Liver (tissue), 8 donors: ENCODE measurements at regions not wholly inside any gene's neighbourhood (a gene's known extent, or its start where the extent isn't known, plus 50 kb on each side); places are given as distances from the start of the nearest gene placed in this dataset.

Source experiments
- DNase-seq: peaks from one replicate; pipeline ENCODE4 v3.0.0-alpha.2; 2017; ENCODE audit warnings: low spot score
- H3K27ac ChIP-seq, 2 donors: one replicate each; pipeline ENCODE4 v1.7.0; 2013; ENCODE audit warnings: inconsistent platforms in 2 of 2, low read length in 2 of 2, control low read depth in 1 of 2, low read depth in 1 of 2, mild to moderate bottlenecking in 1 of 2
- H3K27me3 ChIP-seq, 4 donors: one replicate each; pipeline versions ENCODE4 v1.6.1 to v1.7.0; 2013; ENCODE audit warnings: low read length in 3 of 4, inconsistent platforms in 1 of 4, mild to moderate bottlenecking in 1 of 4, moderate library complexity in 1 of 4; ENCODE audit not compliant: control insufficient read depth in 4 of 4, insufficient read depth in 4 of 4
- H3K36me3 ChIP-seq, 4 donors: one replicate each; pipeline versions ENCODE4 v1.6.1 to v1.7.0; 2013; ENCODE audit warnings: low read length in 3 of 4, mild to moderate bottlenecking in 3 of 4, low read depth in 1 of 4, moderate library complexity in 1 of 4; ENCODE audit not compliant: control insufficient read depth in 4 of 4, insufficient read depth in 3 of 4
- H3K4me1 ChIP-seq, 4 donors: one replicate each; pipeline versions ENCODE4 v1.6.1 to v1.7.0; 2013; ENCODE audit warnings: low read length in 3 of 4, mild to moderate bottlenecking in 3 of 4, moderate library complexity in 1 of 4; ENCODE audit not compliant: control insufficient read depth in 4 of 4, insufficient read depth in 4 of 4
- H3K4me3 ChIP-seq, 3 donors: one replicate each; pipeline versions ENCODE4 v1.6.1 to v1.7.0; 2013; ENCODE audit warnings: low read length in 3 of 3, control low read depth in 1 of 3, low read depth in 1 of 3, mild to moderate bottlenecking in 1 of 3
- H3K9ac ChIP-seq, 2 donors: one replicate each; pipeline ENCODE4 v1.7.0; 2013; ENCODE audit warnings: low read length in 2 of 2, mild to moderate bottlenecking in 2 of 2, moderate library complexity in 2 of 2, control low read depth in 1 of 2, low read depth in 1 of 2
- H3K9me3 ChIP-seq, 4 donors: one replicate each; pipeline versions ENCODE4 v1.6.1 to v1.7.0; 2013; ENCODE audit warnings: low read length in 3 of 4; ENCODE audit not compliant: control insufficient read depth in 4 of 4
- ATF3 ChIP-seq: IDR thresholded peaks from 2 replicates; pipeline ENCODE4 v1.6.1; 2016; ENCODE audit warnings: antibody characterized with exemption
- CTCF ChIP-seq: fragments of 150-350 bp; IDR thresholded peaks from 2 replicates; pipeline ENCODE4 v1.5.1; 2017; ENCODE audit warnings: improper control_type of control experiment, low read depth, low read length; ENCODE audit not compliant: missing input control
- EGR1 ChIP-seq, 2 donors: IDR thresholded peaks; 2 replicates each; pipeline ENCODE4 v1.6.1; 2016 to 2018; ENCODE audit warnings: antibody characterized with exemption in 2 of 2, low read depth in 2 of 2
- FOXA1 ChIP-seq: IDR thresholded peaks from 2 replicates; pipeline ENCODE4 v1.6.1; 2016; ENCODE audit warnings: antibody characterized with exemption
- FOXA2 ChIP-seq: IDR thresholded peaks from 2 replicates; pipeline ENCODE4 v1.6.1; 2016; ENCODE audit warnings: antibody characterized with exemption
- GABPA ChIP-seq, 2 donors: IDR thresholded peaks in 1 of 2; conservative IDR thresholded peaks in 1 of 2; 2 replicates each; pipeline ENCODE4 v1.6.1; 2016; ENCODE audit warnings: antibody characterized with exemption in 2 of 2, mild to moderate bottlenecking in 1 of 2, moderate library complexity in 1 of 2
- HNF4A ChIP-seq, 2 donors: conservative IDR thresholded peaks; 2 replicates each; pipeline ENCODE4 v1.6.1; 2016; ENCODE audit warnings: antibody characterized with exemption in 2 of 2, mild to moderate bottlenecking in 2 of 2
- HNF4G ChIP-seq: IDR thresholded peaks from 2 replicates; pipeline ENCODE4 v1.6.1; 2016; ENCODE audit warnings: antibody characterized with exemption
- JUND ChIP-seq, 2 donors: IDR thresholded peaks; 2 replicates each; pipeline ENCODE4 v1.6.1; 2016; ENCODE audit warnings: antibody characterized with exemption in 2 of 2
- MAX ChIP-seq: IDR thresholded peaks from 2 replicates; pipeline ENCODE4 v1.6.1; 2016; ENCODE audit warnings: antibody characterized with exemption
- NR2F2 ChIP-seq: IDR thresholded peaks from 2 replicates; pipeline ENCODE4 v1.6.1; 2016; ENCODE audit warnings: antibody characterized with exemption
- RAD21 ChIP-seq, 2 donors: IDR thresholded peaks; 2 replicates each; pipeline ENCODE4 v1.6.1; 2016; ENCODE audit warnings: antibody characterized with exemption in 2 of 2, mild to moderate bottlenecking in 2 of 2
- REST ChIP-seq: IDR thresholded peaks from 2 replicates; pipeline ENCODE4 v1.6.1; 2016; ENCODE audit warnings: antibody characterized with exemption, mild to moderate bottlenecking
- RXRA ChIP-seq, 2 donors: IDR thresholded peaks; 2 replicates each; pipeline ENCODE4 v1.6.1; 2017 to 2018; ENCODE audit warnings: antibody characterized with exemption in 2 of 2, mild to moderate bottlenecking in 1 of 2
- SP1 ChIP-seq: IDR thresholded peaks from 2 replicates; pipeline ENCODE4 v1.6.1; 2018; ENCODE audit warnings: antibody characterized with exemption, mild to moderate bottlenecking
- TAF1 ChIP-seq: conservative IDR thresholded peaks from 2 replicates; pipeline ENCODE4 v1.6.1; 2016; ENCODE audit warnings: antibody characterized with exemption, mild to moderate bottlenecking
- YY1 ChIP-seq: IDR thresholded peaks from 2 replicates; pipeline ENCODE4 v1.6.1; 2016; ENCODE audit warnings: antibody characterized with exemption, mild to moderate bottlenecking
- ZBTB33 ChIP-seq: IDR thresholded peaks from 2 replicates; pipeline ENCODE4 v1.6.1; 2016; ENCODE audit warnings: antibody characterized with exemption
- WGBS: extraction: QIAGEN DNeasy Blood & Tissue Kit; methylation state at CpG from one replicate; pipeline ENCODE4 v1.1.7; 2013; 5-methylcytosine and 5-hydroxymethylcytosine counted together
- donor health status: healthy.
- donor health status: healthy.
- donor health status: healthy.
- donor health status: healthy.
- donor health status: healthy.

- H3K27ac ChIP-seq, result no peak overlapping the region
- H3K27me3 ChIP-seq, result no peaks in the 10 kb centered on the region
- no peak overlapping the region for H3K9ac ChIP-seq
- H3K4me1 ChIP-seq, result no peaks in the 10 kb centered on the region
- no peaks in the 10 kb centered on the region for H3K36me3 ChIP-seq
- DNase-seq, result no peak
- no peak for TF ChIP-seq FOXA1
- TF ChIP-seq GABPA (IDR thresholded peaks at IDR 0.05 in 1 of 2, conservative IDR thresholded peaks at IDR 0.05 in 1 of 2), result no peak
- TF ChIP-seq EGR1 (IDR thresholded peaks at IDR 0.05; ENCODE audit: low read depth in 2 of 2), result no peak
- TF ChIP-seq RAD21 (IDR thresholded peaks at IDR 0.05), result no peak
- TF ChIP-seq MAX, result no peak
- TF ChIP-seq HNF4G, result no peak
- TF ChIP-seq ATF3, result no peak
- TF ChIP-seq HNF4A (conservative IDR thresholded peaks at IDR 0.05), result no peak
- no peak for TF ChIP-seq TAF1
- no peak for TF ChIP-seq JUND (IDR thresholded peaks at IDR 0.05)
- no peak overlapping the region for H3K4me3 ChIP-seq
- no peaks in the 10 kb centered on the region for H3K9me3 ChIP-seq
These were observed 656.7 kb downstream of the ZNF674 start for GRCh38 chrX:45888518-45888917.

GRCh38 chrX:45885931-45886330 lies 659.3 kb downstream of the ZNF674 start:
- Histone ChIP-seq H3K4me3 (no peak overlapping the region), H3K9ac (no peak overlapping the region), H3K36me3 (no peaks in the 10 kb centered on the region), H3K27me3 (no peaks in the 10 kb centered on the region), H3K4me1 (no peaks in the 10 kb centered on the region), H3K9me3 (no peaks in the 10 kb centered on the region), H3K27ac (no peak overlapping the region)
- 97% methylated on average over 2 of the region's 2 CpGs for WGBS
- no peak for DNase-seq
- no peak for TF ChIP-seq NR2F2

- Histone ChIP-seq H3K36me3 (no peaks in the 10 kb centered on the region), H3K9me3 (no peaks in the 10 kb centered on the region), H3K4me3 (no peak overlapping the region), H3K27me3 (no peaks in the 10 kb centered on the region), H3K4me1 (no peaks in the 10 kb centered on the region), H3K9ac (no peak overlapping the region), H3K27ac (no peak overlapping the region)
- DNase-seq, result no peak
- 36% methylated on average over 3 of the region's 3 CpGs for WGBS
- no peak for TF ChIP-seq TAF1
- no peak for TF ChIP-seq FOXA1
- TF ChIP-seq CTCF, result no peak
- no peak for TF ChIP-seq EGR1 (IDR thresholded peaks at IDR 0.05; ENCODE audit: low read depth in 2 of 2)
- TF ChIP-seq HNF4A (conservative IDR thresholded peaks at IDR 0.05), result peak in 1 of 2 donors; percentile 38
- TF ChIP-seq REST, result no peak
- peak; percentile 37 for TF ChIP-seq SP1
- no peak for TF ChIP-seq JUND (IDR thresholded peaks at IDR 0.05)
- no peak for TF ChIP-seq FOXA2
- TF ChIP-seq NR2F2, result no peak
- TF ChIP-seq ATF3, result no peak
- TF ChIP-seq ZBTB33, result no peak
- TF ChIP-seq GABPA (IDR thresholded peaks at IDR 0.05 in 1 of 2, conservative IDR thresholded peaks at IDR 0.05 in 1 of 2), result no peak
- TF ChIP-seq RAD21 (IDR thresholded peaks at IDR 0.05), result peak in 1 of 2 donors; percentile 22
- TF ChIP-seq HNF4G, result no peak
- peak in 1 of 2 donors; percentile 90 for TF ChIP-seq RXRA (IDR thresholded peaks at IDR 0.05)
- no peak for TF ChIP-seq YY1
- no peak for TF ChIP-seq MAX
These were observed 665.7 kb downstream of the ZNF674 start for GRCh38 chrX:45879512-45879911.
